NOMO-1 (cell line): ENCODE measurements at regions not wholly inside any gene's neighbourhood (a gene's known extent, or its start where the extent isn't known, plus 50 kb on each side); places are given as distances from the start of the nearest gene placed in this dataset.

Experiments
- DNase-seq, 2 experiments: peaks; one replicate each; lab custom pipeline; 2025; ENCODE audit not compliant: unreplicated experiment in 2 of 2; lab: John Stamatoyannopoulos, UW

GRCh38 chr3:194738254-194739093 is 52.8 kb downstream of the FAM43A start:
- DNase-seq = no peak

- DNase-seq = no peak
Measured at GRCh38 chr3:194739498-194740284, 54.0 kb downstream of the FAM43A start.

GRCh38 chr3:194740859-194741491 is 55.3 kb downstream of the FAM43A start:
- no peak for DNase-seq

- DNase-seq = no peak
Measured at GRCh38 chr3:194741916-194742315, 56.2 kb downstream of the FAM43A start.

- peak; percentile 58 to 89 for DNase-seq
Measured at GRCh38 chr3:194744826-194745225, 59.1 kb downstream of the FAM43A start.

GRCh38 chr3:194745422-194746184 is 59.9 kb downstream of the FAM43A start:
- DNase-seq = peak; percentile 45 to 88

- no peak for DNase-seq
Measured at GRCh38 chr3:194748225-194748624, 62.5 kb downstream of the FAM43A start.

GRCh38 chr3:194749631-194750490 is 64.2 kb downstream of the FAM43A start:
- no peak for DNase-seq

- no peak for DNase-seq
Measured at GRCh38 chr3:194750491-194750828, 64.8 kb downstream of the FAM43A start.

GRCh38 chr3:194755671-194756459 is 70.2 kb downstream of the FAM43A start:
- no peak for DNase-seq

- DNase-seq = no peak
Measured at GRCh38 chr3:194756460-194756779, 70.7 kb downstream of the FAM43A start.

GRCh38 chr3:194756791-194757325 is 71.2 kb downstream of the FAM43A start:
- DNase-seq = no peak

GRCh38 chr3:194757647-194758061 is 72.0 kb downstream of the FAM43A start:
- DNase-seq = no peak

- no peak for DNase-seq
Measured at GRCh38 chr3:194758716-194759115, 73.0 kb downstream of the FAM43A start.

- peak; percentile 37 to 73 for DNase-seq
Measured at GRCh38 chr3:194760494-194761137, 74.9 kb downstream of the FAM43A start.

- no peak for DNase-seq
Measured at GRCh38 chr3:194761384-194761783, 75.7 kb downstream of the FAM43A start.

GRCh38 chr3:194766845-194767244 is 81.2 kb downstream of the FAM43A start:
- DNase-seq = peak; percentile 83 to 87

- DNase-seq = no peak
Measured at GRCh38 chr3:194767446-194768207, 81.9 kb downstream of the FAM43A start.
